K562 (cell line): ENCODE measurements at regions not wholly inside any gene's neighbourhood (a gene's known extent, or its start where the extent isn't known, plus 50 kb on each side); places are given as distances from the start of the nearest gene placed in this dataset.

Experiments
- ATAC-seq: fragments of 200-7000 bp; cut with Tn5 transposase; 3 replicates; pipeline ENCODE4 v1.9.1; 2020; ENCODE audit warnings: moderate library complexity
- BruUV-seq: library from RNA; stranded (reverse); fragments of 400-500 nt; replicated peaks from 2 replicates; lab custom pipeline; 2021; lab: Mats Ljungman, UMichigan
- CTCF ChIA-PET: fragments of 300-600 bp; formaldehyde crosslinking; extraction: SDS; loops from one replicate; lab custom pipeline; 2021; ENCODE audit warnings: low intra/inter-chr PET ratio; lab: Yijun Ruan, JAX
- POLR2A ChIA-PET: fragments of 300-600, 350-650 bp; sonication (Branson Sonifier 250); formaldehyde crosslinking; extraction: SDS; loops from one replicate; lab custom pipeline; 2021; ENCODE audit warnings: antibody characterized with exemption, inconsistent platforms; lab: Yijun Ruan, JAX
- DNase-seq, 4 experiments: peaks; one replicate each; pipeline versions ENCODE4 v3.0.0 to v3.0.0-alpha.2; 2011 to 2018; ENCODE audit warnings: low spot score in 3 of 4, mixed read lengths in 3 of 4; ENCODE audit errors: extremely low read depth in 1 of 4
- FAIRE-seq: peaks from 2 replicates; lab custom pipeline; 2011; peaks lifted over from hg19 to GRCh38; lab: Jason Lieb, UNC
- H2AFZ ChIP-seq: 2 replicates; pipeline ENCODE4 v1.6.0; 2011; ENCODE audit warnings: low read depth, low read length, control low read depth, inconsistent platforms
- H3K27ac ChIP-seq: fragments of 200-600 bp; 3 replicates; pipeline ENCODE4 v1.8.0; 2011; ENCODE audit warnings: low read depth, mild to moderate bottlenecking, control low read depth, inconsistent platforms, low read length, moderate library complexity, mixed read lengths; ENCODE audit errors: extremely low read depth
- H3K27me3 ChIP-seq, 2 experiments: fragments of 300-600 bp in 1 of 2; 2 replicates in 1 of 2; 3 replicates in 1 of 2; pipeline versions ENCODE4 v1.6.0 to v1.8.0; 2011; ENCODE audit warnings: inconsistent platforms in 2 of 2, low read length in 2 of 2, mild to moderate bottlenecking in 1 of 2, mixed read lengths in 1 of 2, moderate library complexity in 1 of 2; ENCODE audit not compliant: control insufficient read depth in 2 of 2, insufficient read depth in 2 of 2
- H3K36me3 ChIP-seq: fragments of 300-600 bp; 3 replicates; pipeline ENCODE4 v1.8.0; 2011; ENCODE audit warnings: mild to moderate bottlenecking, low read length, inconsistent platforms; ENCODE audit not compliant: control insufficient read depth, insufficient read depth
- H3K4me1 ChIP-seq, 2 experiments: fragments of 200-600 bp in 1 of 2; replicated peaks in 1 of 2; 2 replicates in 1 of 2; 3 replicates in 1 of 2; pipeline versions ENCODE4 v1.5.1 to v1.8.0; 2011; ENCODE audit warnings: inconsistent platforms in 2 of 2, low read length in 2 of 2, mild to moderate bottlenecking in 1 of 2, mixed read lengths in 1 of 2, moderate library complexity in 1 of 2; ENCODE audit not compliant: control insufficient read depth in 2 of 2, insufficient read depth in 2 of 2
- H3K4me2 ChIP-seq: 2 replicates; pipeline ENCODE4 v1.6.1; 2011; ENCODE audit warnings: low read length, control low read depth, inconsistent platforms, mixed read lengths; ENCODE audit not compliant: insufficient read depth
- H3K4me3 ChIP-seq: fragments of 200-600 bp; sonication (generic), shearing (Covaris generic); 2 replicates; pipeline ENCODE4 v1.5.1; 2016; ENCODE audit warnings: control low read depth, inconsistent platforms
- H3K79me2 ChIP-seq: fragments of 200-600 bp; 3 replicates; pipeline ENCODE4 v1.8.0; 2011; ENCODE audit warnings: low read length, inconsistent platforms; ENCODE audit not compliant: control insufficient read depth, insufficient read depth
- H3K9ac ChIP-seq, 2 experiments: 2 replicates each; pipeline versions ENCODE4 v1.6.0 to v1.6.1; 2011; ENCODE audit warnings: low read depth in 2 of 2, low read length in 2 of 2, control low read depth in 1 of 2, inconsistent platforms in 1 of 2, mild to moderate bottlenecking in 1 of 2, mixed read lengths in 1 of 2; ENCODE audit not compliant: insufficient read depth in 1 of 2
- H3K9me1 ChIP-seq: one replicate; pipeline ENCODE4 v1.6.0; 2011; ENCODE audit warnings: inconsistent platforms, mild to moderate bottlenecking, low read length, moderate library complexity; ENCODE audit not compliant: control insufficient read depth, insufficient read depth
- H3K9me3 ChIP-seq: replicated peaks from 2 replicates; pipeline ENCODE4 v1.5.1; 2011; ENCODE audit warnings: low read depth, low read length, inconsistent platforms; ENCODE audit not compliant: control insufficient read depth, insufficient read depth
- H4K20me1 ChIP-seq: replicated peaks from 2 replicates; pipeline ENCODE4 v1.6.1; 2011; ENCODE audit warnings: low read length, inconsistent platforms, mixed read lengths; ENCODE audit not compliant: control insufficient read depth, insufficient read depth
- CBFA2T3 ChIP-seq: fragments of 450-650 bp; IDR thresholded peaks from 2 replicates; pipeline ENCODE4 v1.6.1; 2017
- PYGO2 ChIP-seq: fragments of 450-650 bp; IDR thresholded peaks from 2 replicates; pipeline ENCODE4 v1.6.1; 2016; ENCODE audit warnings: mild to moderate bottlenecking, missing genetic modification characterization, moderate library complexity, missing compliant biosample characterization
- SRSF7 ChIP-seq: fragments of 200-400 bp; formaldehyde crosslinking; optimal IDR thresholded peaks from 2 replicates; pipeline ENCODE3; 2017; ENCODE audit warnings: mild to moderate bottlenecking, low read depth, low read length
- TEAD1 ChIP-seq, 2 experiments: fragments of 450-650 bp in 1 of 2; sonication (generic) in 1 of 2; formaldehyde crosslinking; IDR thresholded peaks; 2 replicates each; pipeline versions ENCODE4 v1.4.0 to v1.8.0; 2020 to 2022; ENCODE audit warnings: mild to moderate bottlenecking in 2 of 2, missing genetic modification reagents in 1 of 2
- TEAD2 ChIP-seq: fragments of 450-650 bp; IDR thresholded peaks from 2 replicates; pipeline ENCODE4 v1.6.1; 2016; ENCODE audit warnings: missing genetic modification characterization, control low read depth, missing compliant biosample characterization
- ZEB2 ChIP-seq: fragments of 450-650 bp; IDR thresholded peaks from 2 replicates; pipeline ENCODE4 v1.6.1; 2016
- ZNF146 ChIP-seq: IDR thresholded peaks from one replicate; pipeline ENCODE4 v1.6.1; 2018; ENCODE audit warnings: missing compliant biosample characterization; ENCODE audit not compliant: unreplicated experiment
- WGBS: fragments of 100-300 bp; shearing (Covaris generic); methylation state at CpG from one replicate; pipeline ENCODE4 v1.1.6; 2016; ENCODE audit warnings: low coverage, mixed read lengths; ENCODE audit not compliant: insufficient coverage; ENCODE audit errors: missing lambda C conversion rate; 5-methylcytosine and 5-hydroxymethylcytosine counted together
- in situ Hi-C: fragments of 300-500 bp; cut with MboI; formaldehyde crosslinking; loops from 4 replicates; pipeline ENCODE4 v1.15.0; 2018; ENCODE audit warnings: inconsistent platforms, mixed read lengths
- intact Hi-C: fragments of 100-400 bp; cut with micrococcal nuclease; formaldehyde crosslinking; loops from 2 replicates; pipeline ENCODE4 v1.14.2; 2022
- TF ChIP-seq, protein P1 (sequence below): sonication (generic); formaldehyde crosslinking; IDR thresholded peaks from 2 replicates; pipeline ENCODE4 v1.8.1; 2023; ENCODE audit warnings: mild to moderate bottlenecking, missing genetic modification reagents
- TF ChIP-seq, protein P2 (sequence below), 2 experiments: fragments of 250-450 bp in 1 of 2; fragments of 450-650 bp in 1 of 2; sonication (Bioruptor Pico) in 1 of 2; IDR thresholded peaks; 2 replicates each; pipeline versions ENCODE4 v1.6.1 to v1.8.0; 2016 to 2021; ENCODE audit warnings: mild to moderate bottlenecking in 2 of 2, moderate library complexity in 2 of 2, missing compliant biosample characterization in 1 of 2, missing genetic modification characterization in 1 of 2
- TF ChIP-seq, protein P3 (sequence below): fragments of 150-350 bp; IDR thresholded peaks from 2 replicates; pipeline ENCODE4 v1.6.1; 2014; ENCODE audit warnings: low read depth, mild to moderate bottlenecking, low read length, borderline replicate concordance

DNA sequence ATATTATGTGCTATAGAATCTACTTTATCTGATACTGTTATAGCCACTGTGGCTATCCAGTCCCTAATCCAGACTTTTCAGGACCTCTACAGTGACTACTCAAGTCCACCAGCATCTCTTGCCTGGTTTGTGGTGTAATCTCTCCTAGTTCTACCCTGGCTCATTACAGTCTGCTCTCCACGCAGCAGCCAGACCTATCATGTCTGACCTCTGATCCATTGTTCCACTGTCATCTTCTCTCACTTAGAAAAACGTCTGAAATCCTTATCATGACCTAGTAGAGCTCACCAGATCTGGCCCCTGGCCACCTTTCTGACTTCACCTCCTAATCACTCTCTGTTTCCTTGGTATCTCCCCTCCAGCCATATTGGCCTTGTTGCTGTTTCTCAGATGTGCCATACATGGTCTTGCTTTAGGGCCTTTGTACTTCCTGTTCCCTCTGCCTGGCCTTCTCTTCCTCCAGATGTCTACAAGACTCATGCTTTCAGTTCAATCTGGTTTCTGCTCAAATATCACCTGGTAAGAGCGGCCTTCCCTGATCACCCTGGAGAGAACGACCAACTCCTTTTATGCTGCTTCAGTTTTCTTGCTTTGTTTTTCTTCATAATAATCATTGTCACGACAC is 475.5 kb downstream of the AACS start:
- ChIA-PET CTCF (interaction anchor here (0.5 kb wide), 1 partner anchor 21 kb away, joined by 3 read pairs; no protein-coding TSS in a partner anchor), POLR2A (no interaction called here)
- no peak overlapping the region for H3K4me3 ChIP-seq
- H3K9ac ChIP-seq: no peak overlapping the region
- WGBS: 1% methylated on average over 5 of the region's 5 CpGs
- DNase-seq: no peak
- no peaks in the 10 kb centered on the region for H3K79me2 ChIP-seq
- no peaks in the 10 kb centered on the region; the same call in 1 of the 2 replicates for H3K9me3 ChIP-seq
- ATAC-seq: no peak
- no peak overlapping the region for H2AFZ ChIP-seq
- intact Hi-C loops: no loop called here
- no peaks in the 10 kb centered on the region for H3K36me3 ChIP-seq
- H3K27ac ChIP-seq: no peak overlapping the region
- BruUV-seq: no TSS peak
- no peaks in the 10 kb centered on the region for H3K9me1 ChIP-seq
- H3K4me2 ChIP-seq: no peak overlapping the region
- H3K4me1 ChIP-seq: no peaks in the 10 kb centered on the region
- in situ Hi-C loops: no loop called here
- FAIRE-seq: no peak
- H3K27me3 ChIP-seq: no peaks in the 10 kb centered on the region
- H4K20me1 ChIP-seq: no peaks in the 10 kb centered on the region
- no peak for TF ChIP-seq ZNF146
- TF ChIP-seq, protein P1, sequence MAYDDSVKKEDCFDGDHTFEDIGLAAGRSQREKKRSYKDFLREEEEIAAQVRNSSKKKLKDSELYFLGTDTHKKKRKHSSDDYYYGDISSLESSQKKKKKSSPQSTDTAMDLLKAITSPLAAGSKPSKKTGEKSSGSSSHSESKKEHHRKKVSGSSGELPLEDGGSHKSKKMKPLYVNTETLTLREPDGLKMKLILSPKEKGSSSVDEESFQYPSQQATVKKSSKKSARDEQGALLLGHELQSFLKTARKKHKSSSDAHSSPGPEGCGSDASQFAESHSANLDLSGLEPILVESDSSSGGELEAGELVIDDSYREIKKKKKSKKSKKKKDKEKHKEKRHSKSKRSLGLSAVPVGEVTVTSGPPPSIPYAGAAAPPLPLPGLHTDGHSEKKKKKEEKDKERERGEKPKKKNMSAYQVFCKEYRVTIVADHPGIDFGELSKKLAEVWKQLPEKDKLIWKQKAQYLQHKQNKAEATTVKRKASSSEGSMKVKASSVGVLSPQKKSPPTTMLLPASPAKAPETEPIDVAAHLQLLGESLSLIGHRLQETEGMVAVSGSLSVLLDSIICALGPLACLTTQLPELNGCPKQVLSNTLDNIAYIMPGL (CRISPR knock-in tag): no peak
- no peak for TF ChIP-seq TEAD1 (CRISPR knock-in tag; IDR thresholded peaks at IDR 0.05)
- TF ChIP-seq ZEB2: no peak
- TF ChIP-seq, protein P2, sequence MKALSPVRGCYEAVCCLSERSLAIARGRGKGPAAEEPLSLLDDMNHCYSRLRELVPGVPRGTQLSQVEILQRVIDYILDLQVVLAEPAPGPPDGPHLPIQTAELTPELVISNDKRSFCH (CRISPR knock-in tag; IDR thresholded peaks at IDR 0.05): no peak
- TF ChIP-seq, protein P2 (tag; IDR thresholded peaks at IDR 0.05): no peak
- no peak for TF ChIP-seq SRSF7
- no peak for TF ChIP-seq TEAD2
- TF ChIP-seq, protein P3, sequence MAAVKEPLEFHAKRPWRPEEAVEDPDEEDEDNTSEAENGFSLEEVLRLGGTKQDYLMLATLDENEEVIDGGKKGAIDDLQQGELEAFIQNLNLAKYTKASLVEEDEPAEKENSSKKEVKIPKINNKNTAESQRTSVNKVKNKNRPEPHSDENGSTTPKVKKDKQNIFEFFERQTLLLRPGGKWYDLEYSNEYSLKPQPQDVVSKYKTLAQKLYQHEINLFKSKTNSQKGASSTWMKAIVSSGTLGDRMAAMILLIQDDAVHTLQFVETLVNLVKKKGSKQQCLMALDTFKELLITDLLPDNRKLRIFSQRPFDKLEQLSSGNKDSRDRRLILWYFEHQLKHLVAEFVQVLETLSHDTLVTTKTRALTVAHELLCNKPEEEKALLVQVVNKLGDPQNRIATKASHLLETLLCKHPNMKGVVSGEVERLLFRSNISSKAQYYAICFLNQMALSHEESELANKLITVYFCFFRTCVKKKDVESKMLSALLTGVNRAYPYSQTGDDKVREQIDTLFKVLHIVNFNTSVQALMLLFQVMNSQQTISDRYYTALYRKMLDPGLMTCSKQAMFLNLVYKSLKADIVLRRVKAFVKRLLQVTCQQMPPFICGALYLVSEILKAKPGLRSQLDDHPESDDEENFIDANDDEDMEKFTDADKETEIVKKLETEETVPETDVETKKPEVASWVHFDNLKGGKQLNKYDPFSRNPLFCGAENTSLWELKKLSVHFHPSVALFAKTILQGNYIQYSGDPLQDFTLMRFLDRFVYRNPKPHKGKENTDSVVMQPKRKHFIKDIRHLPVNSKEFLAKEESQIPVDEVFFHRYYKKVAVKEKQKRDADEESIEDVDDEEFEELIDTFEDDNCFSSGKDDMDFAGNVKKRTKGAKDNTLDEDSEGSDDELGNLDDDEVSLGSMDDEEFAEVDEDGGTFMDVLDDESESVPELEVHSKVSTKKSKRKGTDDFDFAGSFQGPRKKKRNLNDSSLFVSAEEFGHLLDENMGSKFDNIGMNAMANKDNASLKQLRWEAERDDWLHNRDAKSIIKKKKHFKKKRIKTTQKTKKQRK: no peak
- no peak for TF ChIP-seq PYGO2 (tag)
- TF ChIP-seq CBFA2T3: no peak
